ENCODE measurements at regions not wholly inside any gene's neighbourhood (a gene's known extent, or its start where the extent isn't known, plus 50 kb on each side); places are given as distances from the start of the nearest gene placed in this dataset.
"Not testable (repeated sequence)": the region's sequence is repeated elsewhere in the genome, so short reads cannot be mapped to it uniquely, and the experiment has no call there.

GRCh38 chr2:41129988-41130387, 678.1 kb upstream of the SLC8A1 start:
- DNase-seq (ENCODE audit: extremely low read depth, low read depth, low spot score): no peak

DNA sequence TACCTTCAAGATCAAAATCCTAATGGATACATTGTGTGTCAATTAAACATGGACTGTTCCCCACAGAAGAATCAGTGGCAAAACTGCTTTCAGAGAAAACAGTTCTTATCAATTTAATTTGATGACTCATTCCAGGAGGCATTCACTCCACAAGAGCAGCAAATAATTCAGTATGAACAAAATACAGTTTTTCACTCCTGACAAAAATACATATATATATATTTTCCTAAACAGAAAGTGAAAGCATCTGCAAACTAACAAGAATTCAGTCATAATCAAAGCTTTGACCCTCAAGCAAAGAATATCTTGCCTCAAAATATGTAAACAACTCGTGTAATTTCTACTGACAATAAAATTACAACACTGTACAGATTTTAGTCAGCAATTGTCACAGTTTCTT, 685.1 kb upstream of the SLC8A1 start:
- DNase-seq (ENCODE audit: extremely low read depth, low read depth, low spot score): no peak

- DNase-seq (ENCODE audit: extremely low read depth, low read depth, low spot score): no peak
Measured at GRCh38 chr2:41141146-41141791, 689.4 kb upstream of the SLC8A1 start.

GRCh38 chr2:41142478-41142877, 690.6 kb upstream of the SLC8A1 start:
- no peak for DNase-seq (ENCODE audit: extremely low read depth, low read depth, low spot score)

- no peak for DNase-seq (ENCODE audit: extremely low read depth, low read depth, low spot score)
Measured at GRCh38 chr2:41145066-41145465, 693.2 kb upstream of the SLC8A1 start.

DNA sequence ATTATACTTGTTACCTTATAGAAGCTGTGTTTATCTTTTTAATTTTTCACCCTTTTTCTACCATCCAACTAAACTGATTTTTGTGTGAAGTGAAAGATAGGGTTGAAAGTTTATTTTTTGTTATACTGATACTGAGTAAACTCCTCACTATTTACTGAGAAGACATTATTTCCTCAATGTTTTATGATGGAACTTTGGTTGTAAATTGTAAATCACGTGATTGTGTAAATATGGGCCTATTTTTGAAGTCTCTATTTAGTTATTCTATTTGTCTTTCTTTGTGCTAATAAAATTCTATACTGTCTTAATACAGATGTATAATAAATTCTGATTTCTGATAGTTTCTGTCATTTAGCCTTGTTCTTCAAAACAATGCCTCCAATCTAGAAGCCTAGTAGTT, 697.2 kb upstream of the SLC8A1 start:
- no peak for DNase-seq (ENCODE audit: extremely low read depth, low read depth, low spot score)

- no peak for DNase-seq (ENCODE audit: extremely low read depth, low read depth, low spot score)
Measured at GRCh38 chr2:41151746-41152145, 699.9 kb upstream of the SLC8A1 start.

DNA sequence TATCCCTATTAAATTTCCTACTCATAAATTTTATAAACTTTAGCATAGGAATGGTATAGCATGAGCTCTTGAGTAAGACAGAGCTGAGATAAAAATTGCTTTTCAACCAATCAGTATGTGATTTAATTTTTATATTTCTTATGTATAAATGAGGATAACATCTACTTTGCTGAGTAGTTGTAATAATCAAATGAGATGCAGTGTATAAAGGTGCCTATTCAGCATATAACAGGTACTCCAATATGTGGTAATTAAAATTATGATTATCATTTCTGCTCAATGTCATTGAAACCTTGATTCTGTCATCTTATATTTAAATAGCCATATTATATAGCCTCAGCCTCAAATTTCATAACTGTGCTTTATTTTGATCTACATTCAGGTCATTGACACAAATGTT, 700.4 kb upstream of the SLC8A1 start:
- no peak for DNase-seq (ENCODE audit: extremely low read depth, low read depth, low spot score)

GRCh38 chr2:41160439-41160838, 708.5 kb upstream of the SLC8A1 start:
- no peak for DNase-seq (ENCODE audit: extremely low read depth, low read depth, low spot score)

DNA sequence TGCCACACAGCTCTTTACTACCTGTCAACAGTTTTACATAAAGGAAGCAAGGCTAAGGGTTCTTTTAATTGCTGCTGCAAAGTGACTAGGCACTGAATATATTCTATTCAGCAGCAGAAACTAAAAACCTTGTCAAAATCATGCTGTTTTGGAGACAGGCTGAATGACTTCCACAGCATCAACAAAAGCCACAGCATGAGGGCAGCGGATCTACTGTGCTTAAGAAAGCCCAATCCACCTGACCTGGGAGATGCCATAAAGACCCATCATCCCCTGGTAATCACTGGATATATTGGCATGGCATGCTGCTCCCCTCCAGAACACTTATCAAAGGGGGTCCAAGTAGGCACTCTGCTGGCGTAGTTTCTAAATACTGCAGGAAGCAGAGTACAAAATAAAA, 715.1 kb upstream of the SLC8A1 start:
- DNase-seq (ENCODE audit: extremely low read depth, low read depth, low spot score): no peak

- DNase-seq (ENCODE audit: extremely low read depth, low read depth, low spot score): no peak
Measured at GRCh38 chr2:41169744-41170143, 717.9 kb upstream of the SLC8A1 start.

- no peak for DNase-seq (ENCODE audit: extremely low read depth, low read depth, low spot score)
Measured at GRCh38 chr2:41170589-41170988, 718.7 kb upstream of the SLC8A1 start.

DNA sequence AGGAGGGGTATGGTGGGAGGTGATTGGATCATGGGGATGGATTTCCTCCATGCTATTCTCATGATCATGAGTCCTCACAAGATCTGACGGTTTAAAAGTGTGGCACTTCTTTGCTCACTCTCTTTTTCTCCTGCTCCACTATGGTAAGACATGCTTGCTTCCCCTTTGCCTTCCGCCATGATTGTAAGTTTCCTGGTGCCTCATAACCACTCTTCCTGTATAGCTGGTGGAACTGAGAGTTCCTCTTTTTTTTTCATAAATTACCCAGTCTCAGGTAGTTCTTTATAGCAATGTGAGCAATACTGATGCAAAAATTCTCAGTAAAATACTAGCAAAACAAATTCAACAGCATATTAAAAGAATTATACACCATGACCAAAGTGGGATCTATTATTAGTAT, 728.5 kb upstream of the SLC8A1 start:
- DNase-seq (ENCODE audit: extremely low read depth, low read depth, low spot score): no peak

DNA sequence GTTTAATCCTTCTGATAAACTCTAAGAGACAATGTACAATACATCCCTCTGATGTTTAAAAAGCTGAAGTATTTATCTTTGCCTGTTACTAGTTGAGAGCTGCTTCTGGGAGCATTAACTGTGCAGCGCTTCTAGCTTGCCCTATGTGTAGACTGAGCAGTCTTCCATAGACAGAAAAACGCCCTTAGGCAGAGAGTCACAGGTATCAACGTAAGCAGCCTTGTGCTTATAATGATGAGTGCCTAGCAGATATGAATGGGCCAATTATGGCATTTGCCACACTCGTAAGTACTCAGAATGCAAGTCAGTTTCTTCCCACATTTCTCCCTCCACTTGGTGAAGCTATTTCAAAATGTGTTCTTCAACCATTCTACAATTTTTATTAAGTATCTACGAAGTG, 731.1 kb upstream of the SLC8A1 start:
- no peak for DNase-seq (ENCODE audit: extremely low read depth, low read depth, low spot score)

DNA sequence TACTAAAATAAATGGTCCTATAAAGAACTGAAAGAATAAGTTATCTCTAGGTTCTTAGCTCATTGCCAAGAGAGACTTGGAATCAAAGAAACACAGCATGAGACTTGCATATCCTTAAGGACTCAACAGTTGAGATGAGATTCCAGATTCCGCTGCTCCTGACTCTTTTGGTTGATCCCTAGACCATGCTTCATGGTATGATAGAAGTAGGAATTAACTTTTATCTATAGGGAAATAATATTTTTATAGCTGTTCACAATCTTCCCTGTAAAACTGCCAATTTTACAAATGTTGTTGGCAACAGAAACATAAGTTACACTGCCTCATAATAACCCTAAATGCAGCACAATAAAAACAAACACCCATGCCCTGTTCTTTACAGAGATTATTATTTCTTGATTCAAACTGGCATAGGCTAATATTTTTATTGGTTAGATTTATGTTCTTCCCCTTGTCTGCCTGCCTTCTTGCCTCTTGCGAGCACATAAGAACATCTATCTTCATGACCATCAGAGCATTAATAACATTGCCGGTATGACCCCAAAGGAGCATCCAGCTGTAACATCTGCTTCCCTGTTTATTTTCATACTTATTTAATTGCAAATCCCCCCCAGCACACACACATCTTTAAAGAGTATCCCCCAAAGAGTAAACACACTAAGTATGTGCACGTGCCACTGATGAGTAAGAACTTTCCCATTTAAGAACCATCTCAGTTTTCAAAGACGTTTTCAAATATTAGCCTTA, 735.7 kb upstream of the SLC8A1 start:
- no peak for DNase-seq (ENCODE audit: extremely low read depth, low read depth, low spot score)

- DNase-seq (ENCODE audit: extremely low read depth, low read depth, low spot score): peak; percentile 51
Measured at GRCh38 chr2:41194230-41194629, 742.3 kb upstream of the SLC8A1 start.

DNA sequence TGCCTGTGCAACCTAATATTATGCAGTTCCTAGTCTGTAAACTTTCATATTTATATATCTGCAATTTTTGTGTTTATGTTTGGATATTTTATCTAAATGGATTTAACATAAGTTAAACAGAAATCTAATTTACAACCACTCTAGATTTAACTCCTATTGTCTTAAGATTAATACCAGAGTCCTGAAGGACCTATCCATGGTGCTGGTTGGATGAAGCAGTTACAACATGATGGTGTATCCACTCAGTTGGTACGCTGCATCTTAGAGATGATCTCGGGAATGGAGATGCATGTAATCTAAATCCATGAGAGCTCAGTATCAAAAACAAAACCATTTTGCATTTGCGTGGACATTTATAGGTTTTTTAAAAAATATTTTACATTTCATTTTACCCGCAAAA, 745.9 kb upstream of the SLC8A1 start:
- DNase-seq (ENCODE audit: extremely low read depth, low read depth, low spot score): no peak

GRCh38 chr2:41199334-41199733, 747.4 kb upstream of the SLC8A1 start:
- no peak for DNase-seq (ENCODE audit: extremely low read depth, low read depth, low spot score)

DNA sequence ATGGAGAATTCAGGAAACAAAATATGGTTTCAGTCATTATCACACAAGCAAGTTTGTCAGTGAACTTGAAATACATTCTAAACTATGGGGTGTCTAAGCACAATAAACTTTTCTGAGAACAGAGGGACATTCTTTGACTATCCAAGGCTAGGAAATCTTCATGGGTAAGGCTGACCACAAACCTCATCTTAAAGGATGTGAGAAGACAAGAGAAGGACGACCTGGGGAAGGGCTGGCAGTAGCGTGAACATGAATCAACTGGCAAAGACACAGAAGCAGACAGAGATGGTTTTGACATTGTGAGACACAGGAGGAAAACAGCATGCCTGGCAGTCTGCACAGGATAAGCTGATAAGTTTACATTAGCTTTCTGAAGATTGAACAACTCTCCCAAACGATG, 752.4 kb upstream of the SLC8A1 start:
- no peak for DNase-seq (ENCODE audit: extremely low read depth, low read depth, low spot score)

DNA sequence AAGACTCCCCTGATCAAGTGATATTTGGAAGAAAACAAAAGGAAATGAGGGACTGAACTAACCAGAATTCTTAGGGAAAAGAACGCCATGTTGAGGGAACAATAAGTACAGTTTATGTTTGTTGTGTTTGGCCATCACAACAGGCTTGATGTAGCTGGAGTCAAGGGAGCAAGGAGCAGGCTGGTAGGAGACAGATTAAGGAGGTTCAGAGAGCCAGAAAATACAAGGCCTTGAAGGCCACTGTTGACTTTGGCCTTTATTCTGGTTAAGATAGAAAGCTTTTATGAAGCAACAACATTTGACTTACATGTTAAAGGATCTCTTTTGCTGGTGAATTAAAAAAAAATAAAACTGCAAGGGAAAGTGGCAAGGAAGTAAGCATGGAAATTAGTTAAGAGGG, 754.1 kb upstream of the SLC8A1 start:
- DNase-seq (ENCODE audit: extremely low read depth, low read depth, low spot score): no peak

GRCh38 chr2:41207578-41207977, 755.7 kb upstream of the SLC8A1 start:
- DNase-seq (ENCODE audit: extremely low read depth, low read depth, low spot score): no peak

DNA sequence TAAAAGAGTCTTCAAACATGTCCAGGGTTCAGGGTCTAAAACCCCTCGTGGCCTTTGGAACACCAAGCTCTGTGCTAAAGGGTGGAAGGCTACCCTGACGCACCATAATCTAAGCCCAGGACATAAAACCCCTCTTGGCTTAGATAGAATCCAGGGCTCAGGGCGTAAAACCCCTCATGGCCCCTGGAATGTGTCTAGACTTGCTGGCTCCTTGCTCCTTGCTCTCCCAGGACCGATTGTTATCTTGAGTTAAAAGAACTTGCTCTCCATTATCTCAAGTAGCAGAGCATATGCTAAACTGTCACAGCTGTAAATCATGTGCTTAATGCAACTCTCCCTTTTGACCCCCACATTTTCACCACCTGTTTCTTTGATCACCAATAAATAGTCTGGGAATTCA, 758.1 kb upstream of the SLC8A1 start:
- not testable (repeated sequence) for DNase-seq (ENCODE audit: extremely low read depth, low read depth, low spot score)

DNA sequence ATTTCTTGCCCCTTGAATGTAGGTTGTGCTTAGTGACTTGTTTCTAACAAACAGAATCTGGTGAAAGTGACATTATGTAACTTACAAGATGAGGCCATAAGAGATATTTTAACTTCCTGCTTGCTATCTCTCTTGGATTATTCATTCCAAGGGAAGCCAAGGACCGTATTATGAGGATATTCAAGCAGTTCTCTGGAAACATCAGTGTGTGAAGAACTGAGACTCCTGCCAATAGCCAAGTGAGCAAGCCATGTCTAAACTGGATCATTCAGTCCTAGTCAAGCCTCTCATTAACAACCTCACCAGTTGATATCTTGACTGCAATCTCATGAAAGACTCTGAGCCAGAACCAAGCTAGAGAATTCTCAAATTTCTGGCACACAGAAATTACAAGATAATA, 765.1 kb upstream of the SLC8A1 start:
- no peak for DNase-seq (ENCODE audit: extremely low read depth, low read depth, low spot score)

Measured in glomerular endothelial cell (primary cell).